ENCODE measurements at regions not wholly inside any gene's neighbourhood (a gene's known extent, or its start where the extent isn't known, plus 50 kb on each side); places are given as distances from the start of the nearest gene placed in this dataset.

GRCh38 chr18:77906103-77906892 lies 656.6 kb downstream of the GALR1 start:
- Histone ChIP-seq H3K4me1 (no peaks in the 10 kb centered on the region), H3K36me3 (no peaks in the 10 kb centered on the region), H3K9me3 (no peaks in the 10 kb centered on the region), H3K4me3 (no peak overlapping the region), H3K27ac (no peak overlapping the region), H3K27me3 (peaks cover 0 to 5% of the 10 kb centered on the region in 2 donors)
- intact Hi-C loops (cut with DNase I; ENCODE audit: low total_unique reads) = no loop called here
- TF ChIP-seq CTCF (IDR thresholded peaks at IDR 0.05) = no peak
- no peak for DNase-seq

- no peak overlapping the region for H3K27ac ChIP-seq
- no peak for TF ChIP-seq CTCF (IDR thresholded peaks at IDR 0.05)
- no peaks in the 10 kb centered on the region for H3K36me3 ChIP-seq
- no peak for DNase-seq
- H3K27me3 ChIP-seq = peaks cover 0 to 19% of the 10 kb centered on the region in 2 donors
- H3K9me3 ChIP-seq = no peaks in the 10 kb centered on the region
- no peak overlapping the region for H3K4me3 ChIP-seq
- H3K4me1 ChIP-seq = no peaks in the 10 kb centered on the region
- intact Hi-C loops (cut with DNase I; ENCODE audit: low total_unique reads) = no loop called here
Measured at GRCh38 chr18:77910347-77910746, 660.7 kb downstream of the GALR1 start.

GRCh38 chr18:77911971-77912605 lies 662.4 kb downstream of the GALR1 start:
- H3K36me3 ChIP-seq = no peaks in the 10 kb centered on the region
- intact Hi-C loops (cut with DNase I; ENCODE audit: low total_unique reads) = no loop called here
- no peak for TF ChIP-seq CTCF (IDR thresholded peaks at IDR 0.05)
- peaks cover 0 to 19% of the 10 kb centered on the region in 2 donors for H3K27me3 ChIP-seq
- H3K4me3 ChIP-seq = no peak overlapping the region
- no peak for DNase-seq
- no peaks in the 10 kb centered on the region for H3K4me1 ChIP-seq
- no peak overlapping the region for H3K27ac ChIP-seq
- H3K9me3 ChIP-seq = no peaks in the 10 kb centered on the region

- Histone ChIP-seq H3K27ac (no peak overlapping the region), H3K4me1 (no peaks in the 10 kb centered on the region), H3K9me3 (no peaks in the 10 kb centered on the region), H3K4me3 (no peak overlapping the region), H3K27me3 (peaks cover 0 to 8% of the 10 kb centered on the region in 2 donors), H3K36me3 (no peaks in the 10 kb centered on the region)
- no peak for DNase-seq
- TF ChIP-seq CTCF (IDR thresholded peaks at IDR 0.05) = no peak
- intact Hi-C loops (cut with DNase I; ENCODE audit: low total_unique reads) = no loop called here
Measured at GRCh38 chr18:77918730-77919129, 669.1 kb downstream of the GALR1 start.

- intact Hi-C loops (cut with DNase I; ENCODE audit: low total_unique reads) = no loop called here
- no peak overlapping the region for H3K4me3 ChIP-seq
- no peaks in the 10 kb centered on the region for H3K4me1 ChIP-seq
- no peaks in the 10 kb centered on the region for H3K9me3 ChIP-seq
- no peaks in the 10 kb centered on the region for H3K36me3 ChIP-seq
- TF ChIP-seq CTCF (IDR thresholded peaks at IDR 0.05) = no peak
- no peak overlapping the region for H3K27ac ChIP-seq
- H3K27me3 ChIP-seq = no peaks in the 10 kb centered on the region
- no peak for DNase-seq
Measured at GRCh38 chr18:77919923-77920322, 670.3 kb downstream of the GALR1 start.
